K562 (cell line): ENCODE measurements at regions not wholly inside any gene's neighbourhood (a gene's known extent, or its start where the extent isn't known, plus 50 kb on each side); places are given as distances from the start of the nearest gene placed in this dataset.

ENCODE experiments used
- ATAC-seq: fragments of 200-7000 bp; cut with Tn5 transposase; 3 replicates; pipeline ENCODE4 v1.9.1; 2020; ENCODE audit warnings: moderate library complexity
- BruUV-seq: library from RNA; stranded (reverse); fragments of 400-500 nt; replicated peaks from 2 replicates; lab custom pipeline; 2021; lab: Mats Ljungman, UMichigan
- CTCF ChIA-PET: fragments of 300-600 bp; formaldehyde crosslinking; extraction: SDS; loops from one replicate; lab custom pipeline; 2021; ENCODE audit warnings: low intra/inter-chr PET ratio; lab: Yijun Ruan, JAX
- POLR2A ChIA-PET: fragments of 300-600, 350-650 bp; sonication (Branson Sonifier 250); formaldehyde crosslinking; extraction: SDS; loops from one replicate; lab custom pipeline; 2021; ENCODE audit warnings: antibody characterized with exemption, inconsistent platforms; lab: Yijun Ruan, JAX
- DNase-seq, 4 experiments: peaks; one replicate each; pipeline versions ENCODE4 v3.0.0 to v3.0.0-alpha.2; 2011 to 2018; ENCODE audit warnings: low spot score in 3 of 4, mixed read lengths in 3 of 4; ENCODE audit errors: extremely low read depth in 1 of 4
- FAIRE-seq: peaks from 2 replicates; lab custom pipeline; 2011; peaks lifted over from hg19 to GRCh38; lab: Jason Lieb, UNC
- H2AFZ ChIP-seq: 2 replicates; pipeline ENCODE4 v1.6.0; 2011; ENCODE audit warnings: low read depth, low read length, control low read depth, inconsistent platforms
- H3K27ac ChIP-seq: fragments of 200-600 bp; 3 replicates; pipeline ENCODE4 v1.8.0; 2011; ENCODE audit warnings: low read depth, mild to moderate bottlenecking, control low read depth, inconsistent platforms, low read length, moderate library complexity, mixed read lengths; ENCODE audit errors: extremely low read depth
- H3K27me3 ChIP-seq, 2 experiments: fragments of 300-600 bp in 1 of 2; 2 replicates in 1 of 2; 3 replicates in 1 of 2; pipeline versions ENCODE4 v1.6.0 to v1.8.0; 2011; ENCODE audit warnings: inconsistent platforms in 2 of 2, low read length in 2 of 2, mild to moderate bottlenecking in 1 of 2, mixed read lengths in 1 of 2, moderate library complexity in 1 of 2; ENCODE audit not compliant: control insufficient read depth in 2 of 2, insufficient read depth in 2 of 2
- H3K36me3 ChIP-seq: fragments of 300-600 bp; 3 replicates; pipeline ENCODE4 v1.8.0; 2011; ENCODE audit warnings: mild to moderate bottlenecking, low read length, inconsistent platforms; ENCODE audit not compliant: control insufficient read depth, insufficient read depth
- H3K4me1 ChIP-seq, 2 experiments: fragments of 200-600 bp in 1 of 2; replicated peaks in 1 of 2; 2 replicates in 1 of 2; 3 replicates in 1 of 2; pipeline versions ENCODE4 v1.5.1 to v1.8.0; 2011; ENCODE audit warnings: inconsistent platforms in 2 of 2, low read length in 2 of 2, mild to moderate bottlenecking in 1 of 2, mixed read lengths in 1 of 2, moderate library complexity in 1 of 2; ENCODE audit not compliant: control insufficient read depth in 2 of 2, insufficient read depth in 2 of 2
- H3K4me2 ChIP-seq: 2 replicates; pipeline ENCODE4 v1.6.1; 2011; ENCODE audit warnings: low read length, control low read depth, inconsistent platforms, mixed read lengths; ENCODE audit not compliant: insufficient read depth
- H3K4me3 ChIP-seq: fragments of 200-600 bp; sonication (generic), shearing (Covaris generic); 2 replicates; pipeline ENCODE4 v1.5.1; 2016; ENCODE audit warnings: control low read depth, inconsistent platforms
- H3K79me2 ChIP-seq: fragments of 200-600 bp; 3 replicates; pipeline ENCODE4 v1.8.0; 2011; ENCODE audit warnings: low read length, inconsistent platforms; ENCODE audit not compliant: control insufficient read depth, insufficient read depth
- H3K9ac ChIP-seq, 2 experiments: 2 replicates each; pipeline versions ENCODE4 v1.6.0 to v1.6.1; 2011; ENCODE audit warnings: low read depth in 2 of 2, low read length in 2 of 2, control low read depth in 1 of 2, inconsistent platforms in 1 of 2, mild to moderate bottlenecking in 1 of 2, mixed read lengths in 1 of 2; ENCODE audit not compliant: insufficient read depth in 1 of 2
- H3K9me1 ChIP-seq: one replicate; pipeline ENCODE4 v1.6.0; 2011; ENCODE audit warnings: inconsistent platforms, mild to moderate bottlenecking, low read length, moderate library complexity; ENCODE audit not compliant: control insufficient read depth, insufficient read depth
- H3K9me3 ChIP-seq: replicated peaks from 2 replicates; pipeline ENCODE4 v1.5.1; 2011; ENCODE audit warnings: low read depth, low read length, inconsistent platforms; ENCODE audit not compliant: control insufficient read depth, insufficient read depth
- H4K20me1 ChIP-seq: replicated peaks from 2 replicates; pipeline ENCODE4 v1.6.1; 2011; ENCODE audit warnings: low read length, inconsistent platforms, mixed read lengths; ENCODE audit not compliant: control insufficient read depth, insufficient read depth
- TEAD2 ChIP-seq: fragments of 450-650 bp; IDR thresholded peaks from 2 replicates; pipeline ENCODE4 v1.6.1; 2016; ENCODE audit warnings: missing genetic modification characterization, control low read depth, missing compliant biosample characterization
- TSC22D4 ChIP-seq: fragments of 450-650 bp; IDR thresholded peaks from 2 replicates; pipeline ENCODE4 v1.6.1; 2016; ENCODE audit warnings: missing genetic modification characterization, missing biosample characterization, control low read depth
- TSHZ1 ChIP-seq: fragments of 250-450 bp; sonication (Bioruptor Pico); IDR thresholded peaks from 2 replicates; pipeline ENCODE4 v1.4.0; 2020; ENCODE audit warnings: mild to moderate bottlenecking, moderate library complexity
- ZNF512 ChIP-seq: IDR thresholded peaks from 2 replicates; pipeline ENCODE4 v1.6.1; 2016; ENCODE audit warnings: missing genetic modification characterization, missing compliant biosample characterization
- WGBS: fragments of 100-300 bp; shearing (Covaris generic); methylation state at CpG from one replicate; pipeline ENCODE4 v1.1.6; 2016; ENCODE audit warnings: low coverage, mixed read lengths; ENCODE audit not compliant: insufficient coverage; ENCODE audit errors: missing lambda C conversion rate; 5-methylcytosine and 5-hydroxymethylcytosine counted together
- in situ Hi-C: fragments of 300-500 bp; cut with MboI; formaldehyde crosslinking; loops from 4 replicates; pipeline ENCODE4 v1.15.0; 2018; ENCODE audit warnings: inconsistent platforms, mixed read lengths
- intact Hi-C: fragments of 100-400 bp; cut with micrococcal nuclease; formaldehyde crosslinking; loops from 2 replicates; pipeline ENCODE4 v1.14.2; 2022

- no peak for TF ChIP-seq ZNF512 (tag)
- TF ChIP-seq TSHZ1 (CRISPR knock-in tag), result no peak
- TF ChIP-seq TEAD2 (tag), result no peak
These were observed 1024.8 kb downstream of the PLA2G4A start (continued) for GRCh38 chr1:187853505-187853904.

GRCh38 chr1:187854457-187854856, 1025.7 kb downstream of the PLA2G4A start:
- Histone ChIP-seq H3K9ac (no peak overlapping the region), H3K9me3 (no peaks in the 10 kb centered on the region), H2AFZ (no peak overlapping the region), H3K27me3 (no peaks in the 10 kb centered on the region), H3K4me1 (no peaks in the 10 kb centered on the region), H3K4me2 (no peak overlapping the region), H3K4me3 (no peak overlapping the region), H3K27ac (no peak overlapping the region), H3K9me1 (no peaks in the 10 kb centered on the region), H4K20me1 (no peaks in the 10 kb centered on the region), H3K79me2 (no peaks in the 10 kb centered on the region), H3K36me3 (no peaks in the 10 kb centered on the region)
- intact Hi-C loops, result no loop called here
- no TSS peak for BruUV-seq
- in situ Hi-C loops, result no loop called here
- ATAC-seq (no peak), FAIRE-seq (no peak), DNase-seq (no peak)
- 0% methylated on average over 2 of the region's 2 CpGs for WGBS
- POLR2A ChIA-PET, result no interaction called here
- CTCF ChIA-PET, result no interaction called here
- TF ChIP-seq TSC22D4 (tag), result no peak
